PC-9 (cell line): ENCODE measurements at regions not wholly inside any gene's neighbourhood (a gene's known extent, or its start where the extent isn't known, plus 50 kb on each side); places are given as distances from the start of the nearest gene placed in this dataset.

ENCODE experiments used
- EZH2 ChIP-seq: fragments of 200-600 bp; sonication (generic); IDR thresholded peaks from 2 replicates; pipeline ENCODE4 v1.8.0; 2017; ENCODE audit warnings: antibody characterized with exemption, low read depth
- TF ChIP-seq, protein P1 (sequence below): fragments of 200-600 bp; sonication (generic); conservative IDR thresholded peaks from 2 replicates; pipeline ENCODE4 v1.6.1; 2017; ENCODE audit warnings: mixed run types, antibody characterized with exemption, mild to moderate bottlenecking, moderate library complexity

DNA sequence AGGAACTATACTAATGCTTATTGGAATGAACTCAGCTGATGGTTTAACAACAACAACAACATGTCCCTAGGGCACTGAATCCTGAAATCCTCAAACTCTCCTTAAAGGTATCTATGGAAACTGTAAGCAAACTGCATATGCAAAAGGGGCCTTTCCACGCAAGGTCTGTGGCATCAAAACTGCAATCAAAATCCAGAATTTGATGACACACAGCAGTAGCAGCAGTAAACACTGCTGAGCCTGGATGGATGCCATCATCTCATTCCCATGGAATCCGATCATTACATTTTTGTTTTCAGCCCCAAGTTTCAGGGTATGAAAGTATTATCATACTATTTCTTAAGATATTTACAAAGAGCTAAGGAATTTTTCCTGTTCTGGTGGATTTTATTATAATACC, 399.7 kb downstream of the VPS13C start:
- TF ChIP-seq, protein P1, sequence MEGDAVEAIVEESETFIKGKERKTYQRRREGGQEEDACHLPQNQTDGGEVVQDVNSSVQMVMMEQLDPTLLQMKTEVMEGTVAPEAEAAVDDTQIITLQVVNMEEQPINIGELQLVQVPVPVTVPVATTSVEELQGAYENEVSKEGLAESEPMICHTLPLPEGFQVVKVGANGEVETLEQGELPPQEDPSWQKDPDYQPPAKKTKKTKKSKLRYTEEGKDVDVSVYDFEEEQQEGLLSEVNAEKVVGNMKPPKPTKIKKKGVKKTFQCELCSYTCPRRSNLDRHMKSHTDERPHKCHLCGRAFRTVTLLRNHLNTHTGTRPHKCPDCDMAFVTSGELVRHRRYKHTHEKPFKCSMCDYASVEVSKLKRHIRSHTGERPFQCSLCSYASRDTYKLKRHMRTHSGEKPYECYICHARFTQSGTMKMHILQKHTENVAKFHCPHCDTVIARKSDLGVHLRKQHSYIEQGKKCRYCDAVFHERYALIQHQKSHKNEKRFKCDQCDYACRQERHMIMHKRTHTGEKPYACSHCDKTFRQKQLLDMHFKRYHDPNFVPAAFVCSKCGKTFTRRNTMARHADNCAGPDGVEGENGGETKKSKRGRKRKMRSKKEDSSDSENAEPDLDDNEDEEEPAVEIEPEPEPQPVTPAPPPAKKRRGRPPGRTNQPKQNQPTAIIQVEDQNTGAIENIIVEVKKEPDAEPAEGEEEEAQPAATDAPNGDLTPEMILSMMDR, result no peak
- no peak for TF ChIP-seq EZH2
